SK-N-SH (cell line): ENCODE measurements at regions not wholly inside any gene's neighbourhood (a gene's known extent, or its start where the extent isn't known, plus 50 kb on each side); places are given as distances from the start of the nearest gene placed in this dataset.

Experiments
- CTCF ChIA-PET: fragments of 300-600, 350-600 bp; formaldehyde crosslinking; extraction: SDS; loops from one replicate; lab custom pipeline; 2021; lab: Yijun Ruan, JAX
- POLR2A ChIA-PET: fragments of 350-600 bp; sonication (Branson Sonifier 250); formaldehyde crosslinking; extraction: SDS; loops from one replicate; lab custom pipeline; 2020; ENCODE audit warnings: antibody characterized with exemption, inconsistent platforms; lab: Yijun Ruan, JAX
- DNase-seq: peaks from one replicate; pipeline ENCODE4 v3.0.0; 2012
- H2AFZ ChIP-seq: fragments of 200-600 bp; sonication (generic); 2 replicates; pipeline ENCODE4 v1.8.1; 2016; ENCODE audit warnings: antibody characterized with exemption, mild to moderate bottlenecking, low read depth
- H3F3A ChIP-seq: fragments of 200-600 bp; sonication (generic); replicated peaks from 2 replicates; pipeline ENCODE3; 2016; ENCODE audit warnings: antibody characterized with exemption, mild to moderate bottlenecking; ENCODE audit not compliant: insufficient read depth
- H3K27ac ChIP-seq, 2 experiments: fragments of 200-500 bp in 1 of 2; fragments of 200-600 bp in 1 of 2; sonication (Bioruptor generic) in 1 of 2; sonication (generic), shearing (Covaris generic) in 1 of 2; 2 replicates each; pipeline versions ENCODE4 v1.5.1 to v1.6.1; 2014 to 2016; ENCODE audit warnings: low read depth in 2 of 2, inconsistent platforms in 1 of 2, low read length in 1 of 2, mild to moderate bottlenecking in 1 of 2, mixed read lengths in 1 of 2
- H3K27me3 ChIP-seq: fragments of 200-600 bp; sonication (generic), shearing (Covaris generic); 2 replicates; pipeline ENCODE4 v1.6.1; 2016; ENCODE audit warnings: mixed run types; ENCODE audit not compliant: insufficient read depth
- H3K36me3 ChIP-seq, 2 experiments: fragments of 200-500 bp in 1 of 2; fragments of 200-600 bp in 1 of 2; sonication (Bioruptor generic) in 1 of 2; sonication (generic) in 1 of 2; replicated peaks in 1 of 2; 2 replicates each; pipeline versions ENCODE3 to v1.5.1; 2014 to 2016; ENCODE audit warnings: low read length in 1 of 2, mild to moderate bottlenecking in 1 of 2; ENCODE audit not compliant: insufficient read depth in 2 of 2, control insufficient read depth in 1 of 2
- H3K4me1 ChIP-seq, 2 experiments: fragments of 200-500 bp in 1 of 2; fragments of 200-600 bp in 1 of 2; sonication (Bioruptor generic) in 1 of 2; sonication (generic), shearing (Covaris generic) in 1 of 2; 2 replicates each; pipeline versions ENCODE4 v1.5.1 to v1.6.1; 2014 to 2016; ENCODE audit warnings: low read depth in 1 of 2, low read length in 1 of 2, mixed run types in 1 of 2; ENCODE audit not compliant: insufficient read depth in 2 of 2, control insufficient read depth in 1 of 2
- H3K4me2 ChIP-seq: fragments of 200-600 bp; sonication (generic), shearing (Covaris generic); 2 replicates; pipeline ENCODE4 v1.6.1; 2017; ENCODE audit warnings: mixed run types
- H3K4me3 ChIP-seq, 2 experiments: fragments of 200-500 bp in 1 of 2; fragments of 200-600 bp in 1 of 2; sonication (Bioruptor generic) in 1 of 2; sonication (generic), shearing (Covaris generic) in 1 of 2; 2 replicates each; pipeline versions ENCODE4 v1.5.1 to v1.8.1; 2014 to 2016; ENCODE audit warnings: low read depth in 2 of 2, inconsistent platforms in 1 of 2, low read length in 1 of 2, mild to moderate bottlenecking in 1 of 2, mixed read lengths in 1 of 2, moderate library complexity in 1 of 2
- H3K79me2 ChIP-seq: fragments of 200-600 bp; sonication (generic); 2 replicates; pipeline ENCODE4 v1.8.1; 2017; ENCODE audit warnings: mild to moderate bottlenecking; ENCODE audit not compliant: insufficient read depth
- H3K9ac ChIP-seq: fragments of 200-600 bp; sonication (generic); 2 replicates; pipeline ENCODE4 v1.6.1; 2017; ENCODE audit warnings: mixed run types
- H3K9me2 ChIP-seq: fragments of 200-600 bp; sonication (generic); 2 replicates; pipeline ENCODE4 v1.6.1; 2017; ENCODE audit warnings: mixed run types
- H3K9me3 ChIP-seq: fragments of 200-600 bp; sonication (generic); 2 replicates; pipeline ENCODE4 v1.6.1; 2017; ENCODE audit warnings: mixed run types, mild to moderate bottlenecking, moderate library complexity
- H4K20me1 ChIP-seq: fragments of 200-600 bp; sonication (generic); 2 replicates; pipeline ENCODE4 v1.6.1; 2017; ENCODE audit warnings: mild to moderate bottlenecking, mixed run types; ENCODE audit not compliant: insufficient read depth
- CHD2 ChIP-seq: fragments of 150-350 bp; IDR thresholded peaks from 2 replicates; pipeline ENCODE4 v1.6.1; 2018; ENCODE audit warnings: low read length; ENCODE audit not compliant: partially characterized antibody
- CTCF ChIP-seq: fragments of 200-600 bp; sonication (generic); IDR thresholded peaks from 2 replicates; pipeline ENCODE4 v1.6.1; 2017; ENCODE audit warnings: antibody characterized with exemption, mild to moderate bottlenecking, moderate library complexity
- EP300 ChIP-seq, 2 experiments: IDR thresholded peaks; 2 replicates each; pipeline versions ENCODE4 v1.4.0 to v1.6.1; 2012; ENCODE audit warnings: borderline replicate concordance in 1 of 2, low read depth in 1 of 2, low read length in 1 of 2
- FOSL2 ChIP-seq: IDR thresholded peaks from 2 replicates; pipeline ENCODE4 v1.4.0; 2012; ENCODE audit warnings: low read depth, mild to moderate bottlenecking, moderate library complexity, borderline replicate concordance
- FOXJ3 ChIP-seq: sonication (generic); formaldehyde crosslinking; IDR thresholded peaks from 2 replicates; pipeline ENCODE4 v1.5.1; 2020; ENCODE audit warnings: mild to moderate bottlenecking, missing genetic modification reagents
- FOXM1 ChIP-seq: IDR thresholded peaks from 2 replicates; pipeline ENCODE4 v1.4.0; 2012; ENCODE audit warnings: low read depth, mild to moderate bottlenecking
- GABPA ChIP-seq: IDR thresholded peaks from 2 replicates; pipeline ENCODE4 v1.4.0; 2012; ENCODE audit warnings: low read depth, mild to moderate bottlenecking
- JUND ChIP-seq: IDR thresholded peaks from 2 replicates; pipeline ENCODE4 v1.4.0; 2012
- MEF2A ChIP-seq: IDR thresholded peaks from 2 replicates; pipeline ENCODE4 v1.4.0; 2012; ENCODE audit warnings: low read depth, borderline replicate concordance
- NRF1 ChIP-seq: IDR thresholded peaks from 2 replicates; pipeline ENCODE4 v1.6.1; 2012; ENCODE audit warnings: low read depth, mild to moderate bottlenecking, low read length
- RFX5 ChIP-seq: IDR thresholded peaks from 2 replicates; pipeline ENCODE4 v1.6.1; 2012; ENCODE audit warnings: mild to moderate bottlenecking, improper control_type of control experiment, low read length
- SMC3 ChIP-seq: IDR thresholded peaks from 2 replicates; pipeline ENCODE4 v1.6.1; 2012; ENCODE audit warnings: low read depth, low read length, improper control_type of control experiment
- TCF12 ChIP-seq: IDR thresholded peaks from 2 replicates; pipeline ENCODE4 v1.4.0; 2012
- TEAD4 ChIP-seq: IDR thresholded peaks from 2 replicates; pipeline ENCODE4 v1.4.0; 2012; ENCODE audit warnings: mild to moderate bottlenecking, borderline replicate concordance; ENCODE audit not compliant: insufficient read depth
- ZBTB33 ChIP-seq: IDR thresholded peaks from 2 replicates; pipeline ENCODE4 v1.4.0; 2012; ENCODE audit warnings: low read depth, borderline replicate concordance
- WGBS: methylation state at CpG from one replicate; pipeline ENCODE4 v1.1.6; 2017; ENCODE audit warnings: low lambda C conversion rate; 5-methylcytosine and 5-hydroxymethylcytosine counted together
- TF ChIP-seq, protein P1 (sequence below): IDR thresholded peaks from 2 replicates; pipeline ENCODE4 v1.6.1; 2012; ENCODE audit warnings: mild to moderate bottlenecking, low read depth, low read length, moderate library complexity
- TF ChIP-seq, protein P2 (sequence below): IDR thresholded peaks from 2 replicates; pipeline ENCODE4 v1.4.0; 2012; ENCODE audit warnings: low read depth

DNA sequence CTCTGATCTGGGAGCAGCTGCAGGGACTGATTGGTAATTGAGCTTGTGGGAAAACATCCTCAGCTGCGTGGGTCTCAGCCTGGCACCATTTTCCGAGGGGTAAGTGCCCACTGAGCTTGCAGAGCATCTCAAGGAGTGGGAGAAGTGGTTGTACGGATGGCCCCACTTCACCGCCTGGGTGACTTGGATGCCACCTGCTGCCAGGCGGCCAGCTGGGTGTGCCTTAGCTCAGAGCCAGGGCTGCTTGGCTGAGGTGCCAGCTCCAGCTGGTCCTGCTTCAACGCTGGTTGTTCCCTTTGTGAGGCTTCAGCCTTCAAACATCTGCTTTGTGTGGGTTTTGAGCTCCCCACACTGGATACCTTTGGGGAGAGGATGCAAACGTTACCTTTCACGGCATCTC lies 482.7 kb upstream of the EEF2KMT start:
- Histone ChIP-seq H3K9me2 (no peaks in the 10 kb centered on the region), H3F3A (no peaks in the 10 kb centered on the region), H3K4me3 (no peak overlapping the region), H3K4me2 (no peak overlapping the region), H2AFZ (no peak overlapping the region), H3K27ac (no peak overlapping the region; a peak in 1 of 4 replicates), H3K9ac (no peak overlapping the region), H3K9me3 (no peaks in the 10 kb centered on the region), H3K79me2 (no peaks in the 10 kb centered on the region), H3K4me1 (peaks cover 0 to 26% of the 10 kb centered on the region in 2 experiments; a peak in 2 of 4 replicates), H3K36me3 (no peaks in the 10 kb centered on the region), H4K20me1 (no peaks in the 10 kb centered on the region), H3K27me3 (no peaks in the 10 kb centered on the region)
- CTCF ChIA-PET = interaction anchor here (2.0 kb wide), 1 partner anchor 36 kb away, joined by 7 read pairs; no protein-coding TSS in a partner anchor
- TF ChIP-seq CTCF (no peak), EP300 (IDR thresholded peaks at IDR 0.05; ENCODE audit: borderline replicate concordance in 1 of 2, low read depth in 1 of 2, low read length in 1 of 2) (no peak), SMC3 (no peak), TEAD4 (no peak), ZBTB33 (no peak), FOXM1 (no peak), NRF1 (no peak), TCF12 (no peak), RFX5 (no peak), CHD2 (no peak), FOSL2 (no peak), JUND (no peak), MEF2A (no peak), FOXJ3 (no peak), GABPA (no peak)
- TF ChIP-seq, protein P1, sequence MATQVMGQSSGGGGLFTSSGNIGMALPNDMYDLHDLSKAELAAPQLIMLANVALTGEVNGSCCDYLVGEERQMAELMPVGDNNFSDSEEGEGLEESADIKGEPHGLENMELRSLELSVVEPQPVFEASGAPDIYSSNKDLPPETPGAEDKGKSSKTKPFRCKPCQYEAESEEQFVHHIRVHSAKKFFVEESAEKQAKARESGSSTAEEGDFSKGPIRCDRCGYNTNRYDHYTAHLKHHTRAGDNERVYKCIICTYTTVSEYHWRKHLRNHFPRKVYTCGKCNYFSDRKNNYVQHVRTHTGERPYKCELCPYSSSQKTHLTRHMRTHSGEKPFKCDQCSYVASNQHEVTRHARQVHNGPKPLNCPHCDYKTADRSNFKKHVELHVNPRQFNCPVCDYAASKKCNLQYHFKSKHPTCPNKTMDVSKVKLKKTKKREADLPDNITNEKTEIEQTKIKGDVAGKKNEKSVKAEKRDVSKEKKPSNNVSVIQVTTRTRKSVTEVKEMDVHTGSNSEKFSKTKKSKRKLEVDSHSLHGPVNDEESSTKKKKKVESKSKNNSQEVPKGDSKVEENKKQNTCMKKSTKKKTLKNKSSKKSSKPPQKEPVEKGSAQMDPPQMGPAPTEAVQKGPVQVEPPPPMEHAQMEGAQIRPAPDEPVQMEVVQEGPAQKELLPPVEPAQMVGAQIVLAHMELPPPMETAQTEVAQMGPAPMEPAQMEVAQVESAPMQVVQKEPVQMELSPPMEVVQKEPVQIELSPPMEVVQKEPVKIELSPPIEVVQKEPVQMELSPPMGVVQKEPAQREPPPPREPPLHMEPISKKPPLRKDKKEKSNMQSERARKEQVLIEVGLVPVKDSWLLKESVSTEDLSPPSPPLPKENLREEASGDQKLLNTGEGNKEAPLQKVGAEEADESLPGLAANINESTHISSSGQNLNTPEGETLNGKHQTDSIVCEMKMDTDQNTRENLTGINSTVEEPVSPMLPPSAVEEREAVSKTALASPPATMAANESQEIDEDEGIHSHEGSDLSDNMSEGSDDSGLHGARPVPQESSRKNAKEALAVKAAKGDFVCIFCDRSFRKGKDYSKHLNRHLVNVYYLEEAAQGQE = no peak
- TF ChIP-seq, protein P2, sequence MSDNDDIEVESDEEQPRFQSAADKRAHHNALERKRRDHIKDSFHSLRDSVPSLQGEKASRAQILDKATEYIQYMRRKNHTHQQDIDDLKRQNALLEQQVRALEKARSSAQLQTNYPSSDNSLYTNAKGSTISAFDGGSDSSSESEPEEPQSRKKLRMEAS = no peak
- POLR2A ChIA-PET = no interaction called here
- DNase-seq = no peak
- WGBS = 40% methylated on average over 1 of the region's 8 CpGs
